OCI-M2 (cell line): ENCODE measurements at regions not wholly inside any gene's neighbourhood (a gene's known extent, or its start where the extent isn't known, plus 50 kb on each side); places are given as distances from the start of the nearest gene placed in this dataset.

Experiments used
- DNase-seq: peaks from one replicate; lab custom pipeline; 2025; ENCODE audit not compliant: unreplicated experiment; lab: John Stamatoyannopoulos, UW

DNA sequence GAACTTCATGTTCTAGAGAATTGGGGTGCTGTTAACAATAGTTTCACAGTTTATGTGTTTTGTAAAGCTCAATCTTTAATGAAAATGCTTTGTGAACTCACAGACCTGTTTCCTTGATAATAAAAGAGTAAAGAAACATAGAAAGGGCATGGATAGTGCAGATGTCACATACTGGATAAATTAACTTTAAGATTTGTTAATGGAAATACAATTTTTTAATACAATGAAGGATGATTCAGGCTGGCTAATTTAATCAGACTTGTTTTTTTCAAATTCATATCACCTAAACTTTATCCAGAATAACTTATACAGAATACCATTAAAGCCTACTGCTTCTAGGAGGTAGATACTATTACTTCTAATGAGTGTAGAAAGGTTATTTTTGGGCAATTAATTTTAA, 1033.5 kb upstream of the SLC10A2 start:
- DNase-seq: no peak

GRCh38 chr13:104098421-104098820, 1032.2 kb upstream of the SLC10A2 start:
- no peak for DNase-seq

GRCh38 chr13:104086759-104087158, 1020.5 kb upstream of the SLC10A2 start:
- no peak for DNase-seq

- DNase-seq: no peak
Measured at GRCh38 chr13:104086210-104086609, 1020.0 kb upstream of the SLC10A2 start.

DNA sequence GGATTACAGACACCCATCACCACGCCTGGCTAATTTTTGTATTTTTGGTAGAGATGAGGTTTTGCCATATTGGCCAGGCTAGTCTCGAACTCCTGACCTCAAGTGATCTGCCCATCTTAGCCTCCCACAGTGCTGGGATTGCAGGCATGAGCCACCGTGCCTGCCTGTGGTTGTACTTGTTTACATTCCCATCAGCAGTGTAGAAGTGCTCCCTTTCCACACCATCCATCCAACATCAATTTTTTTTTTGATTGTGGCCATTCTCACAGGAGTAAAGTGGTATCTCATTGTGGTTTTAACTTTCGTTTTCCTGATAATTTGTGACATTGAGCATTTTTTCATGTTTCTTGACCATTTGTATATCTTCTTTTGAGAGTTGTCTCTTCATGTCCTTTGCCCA, 1019.4 kb upstream of the SLC10A2 start:
- DNase-seq: no peak

- DNase-seq: no peak
Measured at GRCh38 chr13:104074326-104074725, 1008.1 kb upstream of the SLC10A2 start.

DNA sequence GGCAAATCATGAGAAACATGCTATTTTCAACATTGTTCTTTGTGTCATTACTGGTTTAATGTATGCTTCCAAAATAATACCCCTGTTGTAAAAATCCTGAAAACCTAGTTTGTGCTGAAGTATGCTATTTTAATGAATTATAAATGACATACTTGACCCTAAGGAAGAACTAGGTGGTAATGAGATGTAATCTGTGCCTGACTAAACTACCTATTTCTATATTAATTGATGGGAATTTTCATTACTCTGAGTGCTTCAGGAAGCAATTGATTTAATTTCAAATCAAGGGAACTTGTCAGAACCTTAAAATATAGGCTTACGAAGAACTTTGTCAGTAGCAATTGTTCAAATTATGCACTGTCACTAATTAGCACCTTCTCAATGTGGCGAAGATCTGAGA, 1005.6 kb upstream of the SLC10A2 start:
- no peak for DNase-seq

- DNase-seq: no peak
Measured at GRCh38 chr13:104065328-104065727, 999.1 kb upstream of the SLC10A2 start.

GRCh38 chr13:104057861-104058260, 991.6 kb upstream of the SLC10A2 start:
- no peak for DNase-seq

GRCh38 chr13:104045907-104046306, 979.7 kb upstream of the SLC10A2 start:
- no peak for DNase-seq

- DNase-seq: no peak
Measured at GRCh38 chr13:104043184-104043583, 977.0 kb upstream of the SLC10A2 start.

DNA sequence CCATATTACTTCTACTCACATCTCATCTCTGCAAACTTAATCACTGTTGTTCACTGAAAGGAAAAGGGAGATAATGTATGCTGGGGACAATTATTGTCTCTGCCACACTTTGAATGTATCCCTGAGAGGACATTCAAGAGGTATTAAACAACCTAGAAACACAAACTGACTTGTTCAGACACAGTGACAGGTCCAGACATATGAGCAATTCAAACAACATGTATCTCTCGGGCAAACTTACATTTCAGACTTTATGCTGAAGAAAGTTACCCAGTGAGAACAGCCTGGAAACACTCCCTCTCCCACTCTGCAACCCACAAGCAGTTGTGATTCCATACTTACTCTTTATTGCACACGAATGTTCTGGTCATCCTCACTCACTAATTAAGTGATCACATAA, 968.7 kb upstream of the SLC10A2 start:
- DNase-seq: no peak

- DNase-seq: no peak
Measured at GRCh38 chr13:104025303-104025702, 959.1 kb upstream of the SLC10A2 start.

GRCh38 chr13:104024416-104025170, 958.4 kb upstream of the SLC10A2 start:
- no peak for DNase-seq

DNA sequence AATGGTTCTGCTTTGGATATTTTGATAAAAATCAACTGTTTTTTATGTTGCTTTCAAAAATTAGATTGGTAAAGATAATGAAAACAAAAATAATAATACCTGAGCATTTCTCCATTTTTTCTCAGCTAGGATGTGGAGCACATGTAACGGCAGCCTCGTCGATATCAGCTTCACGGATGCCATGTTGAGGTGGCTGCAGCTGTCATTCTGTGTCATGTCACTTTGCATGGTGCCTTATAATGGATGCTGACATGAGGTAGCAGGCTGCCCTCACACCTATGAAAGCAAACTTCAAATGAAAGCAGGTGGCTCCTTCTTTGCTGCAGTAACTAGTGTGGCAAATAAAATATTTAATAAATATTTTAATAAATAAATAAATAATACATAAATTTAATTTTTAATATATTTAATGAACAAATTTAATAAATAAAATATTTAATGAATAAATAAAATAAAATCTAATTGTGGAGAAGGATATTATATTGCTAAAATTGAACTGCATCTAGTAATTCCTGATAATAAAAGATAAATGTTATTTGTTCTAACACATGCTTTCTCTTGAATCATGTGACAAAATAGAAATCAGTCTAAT, 955.7 kb upstream of the SLC10A2 start:
- no peak for DNase-seq

- DNase-seq: no peak
Measured at GRCh38 chr13:104017317-104017716, 951.1 kb upstream of the SLC10A2 start.

GRCh38 chr13:104015646-104016396, 949.6 kb upstream of the SLC10A2 start:
- DNase-seq: no peak

GRCh38 chr13:104014803-104015645, 948.8 kb upstream of the SLC10A2 start:
- no peak for DNase-seq

DNA sequence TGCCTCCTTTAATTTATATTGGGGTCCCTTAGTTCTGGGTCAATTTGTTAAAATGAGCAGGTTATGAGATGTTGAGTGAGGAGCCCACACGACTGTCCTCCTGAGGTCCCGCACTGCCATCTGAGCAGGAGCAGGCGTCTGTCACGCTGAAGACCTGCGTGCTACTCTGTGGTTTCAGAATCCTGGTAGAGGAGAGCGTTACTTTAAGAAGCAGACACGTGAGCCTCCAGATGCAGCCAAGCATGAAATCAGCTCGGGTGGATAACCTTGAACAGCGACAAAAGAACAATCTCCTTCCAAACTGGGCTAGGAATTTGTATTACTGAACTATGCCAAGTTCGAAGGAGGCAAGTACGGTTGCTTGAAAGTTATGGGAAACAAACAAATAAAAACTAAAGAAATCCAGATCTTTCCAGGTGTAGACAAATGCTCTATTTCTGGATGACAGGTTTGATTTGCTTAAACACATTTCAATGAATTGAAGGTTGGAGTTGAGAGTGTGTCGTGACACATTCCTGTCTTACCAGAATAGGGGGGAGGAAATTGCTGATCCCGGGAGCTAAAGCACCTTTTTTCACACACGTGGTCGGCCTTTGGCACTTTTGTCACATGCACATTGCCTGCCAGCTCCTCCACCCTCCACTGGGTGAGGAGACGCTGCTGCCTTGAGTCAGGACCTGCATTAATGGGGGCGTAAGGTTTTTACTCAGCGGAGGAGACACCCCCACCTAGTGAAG, 945.5 kb upstream of the SLC10A2 start:
- DNase-seq: no peak
